Fibroblast of pulmonary artery (primary cell): ENCODE measurements at regions not wholly inside any gene's neighbourhood (a gene's known extent, or its start where the extent isn't known, plus 50 kb on each side); places are given as distances from the start of the nearest gene placed in this dataset.
A peak's percentile ranks its signal among the peaks of the same experiment; 100 is the strongest.

Source experiments
- DNase-seq: peaks from one replicate; pipeline ENCODE4 v3.0.0-alpha.2; 2010; ENCODE audit warnings: low read depth
- H3K4me3 ChIP-seq: replicated peaks from 2 replicates; pipeline ENCODE4 v1.5.1; 2011; ENCODE audit warnings: low read depth, mild to moderate bottlenecking, control low read depth, low read length, moderate library complexity
- TF ChIP-seq, protein P1 (sequence below): IDR thresholded peaks from 2 replicates; pipeline ENCODE4 v1.5.1; 2011; ENCODE audit warnings: mild to moderate bottlenecking, control low read depth, low read length, inconsistent platforms; ENCODE audit errors: missing control alignments

DNA sequence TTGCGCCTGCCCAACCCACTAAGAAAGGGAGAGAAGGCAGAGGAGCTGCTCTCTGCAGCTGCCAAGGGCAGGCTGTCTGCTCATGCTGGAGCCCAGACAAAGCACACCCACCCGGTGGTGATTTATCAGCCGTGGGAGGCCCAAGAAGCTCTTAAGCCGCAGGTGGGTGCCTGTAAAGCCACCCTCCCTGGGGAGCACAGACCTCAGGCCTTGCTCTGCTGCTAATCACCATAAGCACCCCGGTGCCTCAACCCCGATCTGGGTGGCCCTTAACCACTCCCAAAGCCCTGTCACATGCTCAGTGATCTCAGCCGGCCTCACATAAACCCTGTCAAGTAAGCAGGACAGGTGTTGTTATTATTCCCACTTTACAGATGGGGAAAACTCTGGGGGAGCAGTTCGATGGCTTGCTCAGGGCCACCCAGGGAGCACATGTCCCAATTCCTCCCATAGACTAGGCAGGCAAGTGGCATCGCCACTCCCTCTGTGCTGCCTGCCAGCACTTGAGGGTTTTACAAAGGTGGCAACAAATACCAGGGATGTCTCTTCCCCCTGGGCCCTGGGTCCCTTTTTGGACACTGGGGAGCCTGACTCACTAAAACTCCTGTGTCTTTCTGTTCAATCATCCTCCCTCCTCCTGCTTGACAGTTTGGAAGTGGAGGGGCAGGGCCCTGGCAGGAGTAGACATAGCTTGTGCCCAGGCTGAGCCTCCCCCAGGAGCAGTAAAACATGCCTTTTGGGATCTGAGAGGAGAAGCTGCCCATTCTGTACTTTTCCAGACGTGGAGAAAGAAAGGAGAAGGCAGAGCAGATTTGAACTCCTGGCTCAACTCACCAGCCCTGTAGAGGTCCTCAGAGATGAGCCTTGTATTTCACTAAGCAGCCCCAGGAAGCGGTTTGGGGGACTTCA is 299.3 kb downstream of the SOX9 start:
- TF ChIP-seq, protein P1, sequence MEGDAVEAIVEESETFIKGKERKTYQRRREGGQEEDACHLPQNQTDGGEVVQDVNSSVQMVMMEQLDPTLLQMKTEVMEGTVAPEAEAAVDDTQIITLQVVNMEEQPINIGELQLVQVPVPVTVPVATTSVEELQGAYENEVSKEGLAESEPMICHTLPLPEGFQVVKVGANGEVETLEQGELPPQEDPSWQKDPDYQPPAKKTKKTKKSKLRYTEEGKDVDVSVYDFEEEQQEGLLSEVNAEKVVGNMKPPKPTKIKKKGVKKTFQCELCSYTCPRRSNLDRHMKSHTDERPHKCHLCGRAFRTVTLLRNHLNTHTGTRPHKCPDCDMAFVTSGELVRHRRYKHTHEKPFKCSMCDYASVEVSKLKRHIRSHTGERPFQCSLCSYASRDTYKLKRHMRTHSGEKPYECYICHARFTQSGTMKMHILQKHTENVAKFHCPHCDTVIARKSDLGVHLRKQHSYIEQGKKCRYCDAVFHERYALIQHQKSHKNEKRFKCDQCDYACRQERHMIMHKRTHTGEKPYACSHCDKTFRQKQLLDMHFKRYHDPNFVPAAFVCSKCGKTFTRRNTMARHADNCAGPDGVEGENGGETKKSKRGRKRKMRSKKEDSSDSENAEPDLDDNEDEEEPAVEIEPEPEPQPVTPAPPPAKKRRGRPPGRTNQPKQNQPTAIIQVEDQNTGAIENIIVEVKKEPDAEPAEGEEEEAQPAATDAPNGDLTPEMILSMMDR = no peak
- DNase-seq = no peak
- H3K4me3 ChIP-seq = no peak overlapping the region

DNA sequence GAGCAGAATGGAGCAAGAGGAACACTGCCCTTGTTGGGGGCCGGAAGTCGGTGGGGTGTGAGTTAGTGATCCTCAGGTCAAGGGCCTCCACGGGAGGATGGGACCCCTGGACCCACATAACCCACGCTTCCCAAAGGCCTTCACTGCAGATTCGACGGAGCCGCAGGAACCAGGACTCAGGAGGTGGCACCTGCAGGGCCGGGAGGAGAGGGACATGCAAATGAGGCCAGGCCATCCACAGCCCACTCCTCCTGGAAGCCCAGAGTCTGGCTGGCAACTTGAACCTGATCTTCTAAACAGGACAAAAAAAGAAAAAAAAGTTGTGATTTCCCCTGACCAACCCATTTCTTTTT is 299.9 kb downstream of the SOX9 start:
- DNase-seq = no peak
- TF ChIP-seq, protein P1 = no peak
- H3K4me3 ChIP-seq = no peak overlapping the region

DNA sequence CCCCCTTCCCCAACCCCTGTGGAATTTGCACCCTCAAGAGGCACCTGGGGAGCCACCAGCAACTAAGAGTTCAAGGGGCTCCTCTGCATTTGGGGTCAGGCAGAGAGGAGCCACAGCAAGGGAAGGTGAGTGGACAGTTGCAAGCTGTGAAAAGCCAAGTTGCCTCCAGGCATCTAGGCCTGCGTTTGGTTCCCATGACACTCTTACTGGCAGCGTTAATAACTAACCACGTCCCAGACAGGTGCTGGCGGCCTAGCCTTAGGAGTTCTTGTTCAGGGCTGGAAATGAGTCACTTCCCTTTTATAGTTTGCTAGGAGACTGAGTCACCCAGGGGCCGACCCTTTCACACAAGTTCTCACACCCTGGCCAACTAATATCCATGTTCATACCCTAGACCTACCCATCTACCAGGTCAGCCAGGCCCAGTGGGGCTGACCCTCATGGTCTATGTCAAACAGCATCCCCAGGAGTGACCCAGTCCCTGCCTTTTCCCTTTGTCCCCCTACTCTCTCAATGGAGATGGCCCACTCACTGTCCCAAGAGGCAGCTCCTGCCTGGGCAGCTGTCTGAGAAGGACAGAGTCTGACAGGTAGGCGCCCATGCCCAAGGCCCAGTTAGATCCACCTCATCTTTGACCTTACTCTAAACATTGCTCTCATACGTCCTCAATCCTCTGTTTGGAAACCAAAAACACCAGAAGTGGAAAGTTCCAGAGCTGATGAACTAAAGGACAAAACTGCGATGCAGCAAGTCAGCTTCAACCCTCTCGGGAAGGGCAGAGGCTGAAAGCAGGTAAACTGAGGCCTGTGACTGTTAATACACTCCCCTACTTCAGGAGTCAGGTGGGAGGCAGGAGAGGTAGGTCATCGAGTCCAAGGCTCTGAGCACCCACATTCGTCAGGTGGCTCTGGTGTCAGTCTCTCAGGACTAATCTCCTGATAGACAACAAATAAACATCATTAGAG is 300.6 kb downstream of the SOX9 start:
- peak; percentile 94 for DNase-seq
- TF ChIP-seq, protein P1 = no peak
- no peak overlapping the region for H3K4me3 ChIP-seq

DNA sequence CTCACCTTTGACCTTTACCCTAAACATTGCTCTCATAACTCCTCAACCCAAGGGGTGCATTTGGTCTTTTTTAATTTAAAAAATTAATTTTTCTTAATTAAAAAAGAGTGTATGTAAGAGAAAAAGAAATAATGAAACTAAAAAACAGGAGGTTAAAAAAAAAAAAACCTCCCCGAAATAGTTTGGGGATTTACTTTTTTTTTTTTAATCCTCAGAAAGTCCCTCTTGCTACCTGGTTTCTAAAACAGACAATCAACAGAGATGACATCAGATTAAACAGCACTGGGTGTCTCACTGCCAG is 301.3 kb downstream of the SOX9 start:
- TF ChIP-seq, protein P1 = no peak
- H3K4me3 ChIP-seq = no peak overlapping the region
- no peak for DNase-seq

DNA sequence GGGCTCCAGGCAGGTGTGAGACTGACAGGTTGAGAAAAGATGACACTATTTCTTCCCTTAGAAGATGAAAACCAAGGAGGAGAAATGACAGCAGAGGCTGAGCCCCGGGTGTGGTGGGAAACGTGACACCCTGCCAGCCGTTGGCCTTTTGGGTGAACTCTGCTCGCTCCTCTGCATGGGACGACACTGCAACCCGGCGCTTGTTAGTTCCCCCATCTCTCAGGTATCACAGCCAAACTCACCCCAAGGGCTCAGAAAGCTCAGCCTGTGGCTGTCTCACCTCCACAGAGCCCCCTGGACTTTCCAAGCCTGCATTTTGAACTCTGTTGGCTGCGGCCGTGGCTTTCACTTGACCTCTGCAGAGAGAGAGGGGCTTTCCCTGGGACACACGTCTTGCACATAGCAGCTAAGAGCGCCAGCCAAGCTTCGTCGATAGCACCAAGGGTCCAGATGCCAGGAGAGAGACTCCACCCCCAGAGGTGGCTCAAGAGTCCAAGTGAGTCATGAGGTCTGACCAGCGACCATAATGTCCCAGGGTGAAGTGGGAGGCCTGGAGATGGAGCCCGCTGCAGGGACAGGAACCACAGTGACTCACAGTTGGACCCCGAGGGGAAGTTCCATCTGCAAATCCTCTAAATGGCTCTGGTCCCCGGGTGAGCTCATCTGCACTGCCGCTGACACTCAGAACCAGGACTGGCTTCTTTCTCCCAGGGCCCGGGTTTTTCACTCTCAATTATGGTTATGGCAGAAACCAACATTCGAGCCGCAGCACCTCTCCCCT is 301.9 kb downstream of the SOX9 start:
- TF ChIP-seq, protein P1 = no peak
- peak; percentile 75 for DNase-seq
- H3K4me3 ChIP-seq = no peak overlapping the region

DNA sequence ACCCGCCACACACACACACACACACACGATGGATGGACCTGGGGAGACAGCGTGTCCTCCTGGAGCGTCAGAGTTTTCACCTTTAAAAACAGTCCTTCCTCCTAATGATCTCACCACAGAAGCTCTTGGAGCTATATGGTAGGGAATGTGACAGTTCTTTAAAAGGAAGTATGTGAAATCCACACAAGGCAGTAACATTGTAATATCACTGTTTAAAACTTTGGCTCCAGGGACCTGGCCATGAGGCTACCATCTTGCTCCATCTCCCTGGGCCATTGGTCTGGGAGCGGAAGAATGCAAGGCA is 302.4 kb downstream of the SOX9 start:
- no peak overlapping the region for H3K4me3 ChIP-seq
- TF ChIP-seq, protein P1 = no peak
- peak; percentile 18 for DNase-seq
